IMR-90 (cell line): ENCODE measurements at regions not wholly inside any gene's neighbourhood (a gene's known extent, or its start where the extent isn't known, plus 50 kb on each side); places are given as distances from the start of the nearest gene placed in this dataset.

Experiments used
- SMC3 ChIP-seq: fragments of 150-350 bp; IDR thresholded peaks from 2 replicates; pipeline ENCODE4 v1.6.1; 2016; ENCODE audit warnings: low read depth, mild to moderate bottlenecking, antibody characterized with exemption, low read length, moderate library complexity
- TF ChIP-seq, protein P1 (sequence below): conservative IDR thresholded peaks from 2 replicates; pipeline ENCODE4 v1.5.1; 2012; ENCODE audit warnings: mild to moderate bottlenecking, low read depth, low read length, improper control_type of control experiment

DNA sequence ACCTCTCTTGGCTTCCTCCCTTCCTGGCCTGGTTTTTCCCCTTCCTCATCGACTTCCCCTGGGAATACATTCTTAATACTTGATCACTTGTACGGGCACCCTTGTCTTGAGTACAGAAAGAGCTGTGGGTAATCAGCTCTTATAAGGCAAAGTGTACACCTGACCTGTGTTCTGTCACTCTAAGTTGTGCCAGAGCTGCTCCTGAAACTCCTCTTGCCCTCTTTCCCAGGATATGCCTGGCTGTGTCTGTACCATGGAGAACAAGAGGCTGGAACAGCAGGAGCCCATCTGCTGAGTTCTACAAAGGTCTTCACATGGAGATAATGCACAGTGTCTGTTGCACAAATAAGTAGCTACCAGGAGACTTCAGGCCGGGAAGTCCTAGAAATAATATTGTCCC, 110.1 kb downstream of the FOXA2 start:
- TF ChIP-seq, protein P1, sequence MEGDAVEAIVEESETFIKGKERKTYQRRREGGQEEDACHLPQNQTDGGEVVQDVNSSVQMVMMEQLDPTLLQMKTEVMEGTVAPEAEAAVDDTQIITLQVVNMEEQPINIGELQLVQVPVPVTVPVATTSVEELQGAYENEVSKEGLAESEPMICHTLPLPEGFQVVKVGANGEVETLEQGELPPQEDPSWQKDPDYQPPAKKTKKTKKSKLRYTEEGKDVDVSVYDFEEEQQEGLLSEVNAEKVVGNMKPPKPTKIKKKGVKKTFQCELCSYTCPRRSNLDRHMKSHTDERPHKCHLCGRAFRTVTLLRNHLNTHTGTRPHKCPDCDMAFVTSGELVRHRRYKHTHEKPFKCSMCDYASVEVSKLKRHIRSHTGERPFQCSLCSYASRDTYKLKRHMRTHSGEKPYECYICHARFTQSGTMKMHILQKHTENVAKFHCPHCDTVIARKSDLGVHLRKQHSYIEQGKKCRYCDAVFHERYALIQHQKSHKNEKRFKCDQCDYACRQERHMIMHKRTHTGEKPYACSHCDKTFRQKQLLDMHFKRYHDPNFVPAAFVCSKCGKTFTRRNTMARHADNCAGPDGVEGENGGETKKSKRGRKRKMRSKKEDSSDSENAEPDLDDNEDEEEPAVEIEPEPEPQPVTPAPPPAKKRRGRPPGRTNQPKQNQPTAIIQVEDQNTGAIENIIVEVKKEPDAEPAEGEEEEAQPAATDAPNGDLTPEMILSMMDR, result no peak
- no peak for TF ChIP-seq SMC3
